ENCODE measurements at regions not wholly inside any gene's neighbourhood (a gene's known extent, or its start where the extent isn't known, plus 50 kb on each side); places are given as distances from the start of the nearest gene placed in this dataset.

GRCh38 chr21:38743772-38744529 is 61.8 kb upstream of the ETS2 start:
- no peak for DNase-seq

- no peak for DNase-seq
Measured at GRCh38 chr21:38744861-38745260, 60.9 kb upstream of the ETS2 start.

GRCh38 chr21:38747810-38748209 is 57.9 kb upstream of the ETS2 start:
- no peak for DNase-seq

GRCh38 chr21:38751379-38752050 is 54.2 kb upstream of the ETS2 start:
- DNase-seq, result no peak

GRCh38 chr21:38752051-38752505 is 53.7 kb upstream of the ETS2 start:
- DNase-seq, result no peak

GRCh38 chr21:38753114-38753513 is 52.6 kb upstream of the ETS2 start:
- no peak for DNase-seq

GRCh38 chr21:38753557-38753971 is 52.2 kb upstream of the ETS2 start:
- DNase-seq, result no peak
